T-cell (primary cell): ENCODE measurements at regions not wholly inside any gene's neighbourhood (a gene's known extent, or its start where the extent isn't known, plus 50 kb on each side); places are given as distances from the start of the nearest gene placed in this dataset.
"Not testable (repeated sequence)": the region's sequence is repeated elsewhere in the genome, so short reads cannot be mapped to it uniquely, and the experiment has no call there.

Experiments
- ATAC-seq, 4 experiments: fragments of 200-7000 bp in 3 of 4; fragments of 150-1000 bp in 1 of 4; cut with Tn5 transposase; replicated peaks in 1 of 4; 1 replicate in 3 of 4; 2 replicates in 1 of 4; pipeline ENCODE4 v1.10.0; 2021; ENCODE audit warnings: moderate library complexity in 3 of 4, mild to moderate bottlenecking in 2 of 4, moderate number of reproducible peaks in 1 of 4
- CTCF ChIA-PET, 2 donors: fragments of 300-600 bp; sonication (Branson Sonifier 250); formaldehyde crosslinking; loops; one replicate each; lab custom pipeline; 2022; ENCODE audit warnings: antibody characterized with exemption in 2 of 2; lab: Charles Lee
- POLR2A ChIA-PET, 2 donors: fragments of 300-600 bp; sonication (Branson Sonifier 250); formaldehyde crosslinking; loops; one replicate each; lab custom pipeline; 2022; ENCODE audit warnings: antibody characterized with exemption in 2 of 2; lab: Charles Lee
- DNase-seq, 35 experiments: peaks; one replicate each; pipeline versions ENCODE4 v3.0.0 to v3.0.0-alpha.2; 2013 to 2023
- H3K27ac ChIP-seq: one replicate; pipeline ENCODE4 v1.5.1; 2013; ENCODE audit warnings: low read length
- H3K27me3 ChIP-seq, 2 experiments: replicated peaks in 1 of 2; 1 replicate in 1 of 2; 2 replicates in 1 of 2; pipeline versions ENCODE4 v1.6.1 to v1.7.0; 2013; ENCODE audit warnings: low read length in 1 of 2, mixed read lengths in 1 of 2; ENCODE audit not compliant: control insufficient read depth in 2 of 2, insufficient read depth in 2 of 2; ENCODE audit errors: extremely low read depth in 1 of 2
- H3K36me3 ChIP-seq, 2 donors: 1 replicate in 1 of 2; 2 replicates in 1 of 2; pipeline versions ENCODE4 v1.6.1 to v1.7.0; 2013; ENCODE audit warnings: low read length in 1 of 2; ENCODE audit not compliant: control insufficient read depth in 2 of 2, insufficient read depth in 1 of 2; ENCODE audit errors: extremely low read depth in 1 of 2
- H3K4me1 ChIP-seq, 2 experiments: 1 replicate in 1 of 2; 2 replicates in 1 of 2; pipeline versions ENCODE4 v1.6.1 to v1.7.0; 2013; ENCODE audit warnings: low read length in 2 of 2, mixed read lengths in 1 of 2; ENCODE audit not compliant: insufficient read depth in 2 of 2, control insufficient read depth in 1 of 2; ENCODE audit errors: extremely low read depth in 1 of 2
- H3K4me3 ChIP-seq, 2 donors: 1 replicate in 1 of 2; 2 replicates in 1 of 2; pipeline versions ENCODE4 v1.5.1 to v1.7.0; 2013; ENCODE audit warnings: mild to moderate bottlenecking in 2 of 2, low read length in 1 of 2, moderate library complexity in 1 of 2; ENCODE audit not compliant: control insufficient read depth in 1 of 2; ENCODE audit errors: extremely low read depth in 1 of 2
- H3K9me3 ChIP-seq: 2 replicates; pipeline ENCODE4 v1.7.0; 2013
- H3K27ac Mint-ChIP-seq, 2 donors: one replicate each; pipeline ENCODE4 v1.8.0; 2020 to 2021; ENCODE audit warnings: mild to moderate bottlenecking in 2 of 2, mixed read lengths in 2 of 2
- H3K27me3 Mint-ChIP-seq, 2 donors: one replicate each; pipeline ENCODE4 v1.8.0; 2021 to 2022; ENCODE audit warnings: mixed read lengths in 2 of 2
- H3K36me3 Mint-ChIP-seq: one replicate; pipeline ENCODE4 v1.8.0; 2021; ENCODE audit warnings: mixed read lengths
- H3K4me1 Mint-ChIP-seq, 3 donors: one replicate each; pipeline ENCODE4 v1.8.0; 2020 to 2022; ENCODE audit warnings: mixed read lengths in 3 of 3, mild to moderate bottlenecking in 1 of 3
- H3K4me3 Mint-ChIP-seq, 3 donors: one replicate each; pipeline ENCODE4 v1.8.0; 2020 to 2022; ENCODE audit warnings: mild to moderate bottlenecking in 3 of 3, mixed read lengths in 3 of 3, moderate library complexity in 3 of 3
- H3K9me3 Mint-ChIP-seq, 3 donors: one replicate each; pipeline ENCODE4 v1.8.0; 2020 to 2022; ENCODE audit warnings: mixed read lengths in 3 of 3
- WGBS: methylation state at CpG from one replicate; pipeline ENCODE4 v1.1.5; 2013; ENCODE audit warnings: missing lambda C conversion rate; ENCODE audit not compliant: insufficient coverage; 5-methylcytosine and 5-hydroxymethylcytosine counted together

DNA sequence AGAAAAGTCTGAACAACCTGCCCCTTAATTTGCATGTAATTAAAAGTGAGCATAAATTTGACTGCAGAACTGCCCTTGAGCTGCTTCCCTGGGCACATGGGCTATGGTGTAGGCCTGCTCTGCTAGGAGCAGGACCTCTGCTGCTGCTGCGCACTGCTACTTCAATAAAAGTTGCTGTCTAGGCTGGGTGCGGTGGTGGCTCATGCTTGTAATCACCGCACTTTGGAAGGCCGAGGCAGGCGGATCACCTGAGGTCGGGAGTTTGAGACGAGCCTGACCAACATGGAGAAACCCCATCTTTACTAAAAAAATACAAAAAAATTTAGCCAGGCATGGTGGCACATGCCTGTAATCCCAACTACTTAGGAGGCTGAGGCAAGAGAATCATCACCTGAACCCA lies 355.7 kb downstream of the KCNJ2 start:
- H3K27ac Mint-ChIP-seq, H3K9me3 ChIP-seq, H3K36me3 ChIP-seq, H3K4me1 ChIP-seq, H3K36me3 Mint-ChIP-seq, H3K4me1 Mint-ChIP-seq, CTCF ChIA-PET, POLR2A ChIA-PET, H3K27ac ChIP-seq, H3K27me3 Mint-ChIP-seq, H3K4me3 ChIP-seq, H3K27me3 ChIP-seq, H3K9me3 Mint-ChIP-seq, ATAC-seq, H3K4me3 Mint-ChIP-seq, DNase-seq: not testable (repeated sequence)
- 89% methylated on average over 6 of the region's 7 CpGs for WGBS

DNA sequence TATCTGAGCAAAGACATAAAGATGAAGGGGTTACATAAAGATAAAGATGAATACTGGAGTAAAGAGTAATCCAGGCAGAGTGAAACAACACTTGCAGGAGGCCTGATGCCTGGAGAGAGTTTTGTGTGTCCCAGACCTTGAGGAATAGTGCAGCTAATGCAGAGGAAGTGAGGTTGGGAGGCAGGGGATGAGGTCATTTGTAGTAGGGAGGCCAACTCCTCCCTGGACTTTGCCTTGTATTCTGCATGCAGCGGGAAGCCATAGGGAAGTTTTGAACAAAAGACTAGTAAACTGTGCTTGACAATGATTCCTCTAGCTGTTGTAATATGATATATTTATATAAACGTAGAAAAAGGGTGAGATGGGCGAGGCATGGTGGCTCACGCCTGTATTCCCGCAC lies 356.6 kb downstream of the KCNJ2 start:
- H3K27me3 ChIP-seq, result no peaks in the 10 kb centered on the region
- Mint-ChIP-seq H3K9me3 (no peaks in the 10 kb centered on the region), H3K36me3 (no peaks in the 10 kb centered on the region), H3K4me1 (no peaks in the 10 kb centered on the region), H3K27ac (no peak overlapping the region), H3K4me3 (no peak overlapping the region), H3K27me3 (peaks cover 0 to 1% of the 10 kb centered on the region in 2 donors)
- no peaks in the 10 kb centered on the region for H3K4me1 ChIP-seq
- ChIA-PET POLR2A (no interaction called here), CTCF (no interaction called here)
- no peaks in the 10 kb centered on the region for H3K36me3 ChIP-seq
- no peak for ATAC-seq
- H3K4me3 ChIP-seq, result no peak overlapping the region
- no peaks in the 10 kb centered on the region for H3K9me3 ChIP-seq
- WGBS, result no CpG with 5 or more reads among the region's 5 CpGs
- H3K27ac ChIP-seq, result no peak overlapping the region
- no peak for DNase-seq

DNA sequence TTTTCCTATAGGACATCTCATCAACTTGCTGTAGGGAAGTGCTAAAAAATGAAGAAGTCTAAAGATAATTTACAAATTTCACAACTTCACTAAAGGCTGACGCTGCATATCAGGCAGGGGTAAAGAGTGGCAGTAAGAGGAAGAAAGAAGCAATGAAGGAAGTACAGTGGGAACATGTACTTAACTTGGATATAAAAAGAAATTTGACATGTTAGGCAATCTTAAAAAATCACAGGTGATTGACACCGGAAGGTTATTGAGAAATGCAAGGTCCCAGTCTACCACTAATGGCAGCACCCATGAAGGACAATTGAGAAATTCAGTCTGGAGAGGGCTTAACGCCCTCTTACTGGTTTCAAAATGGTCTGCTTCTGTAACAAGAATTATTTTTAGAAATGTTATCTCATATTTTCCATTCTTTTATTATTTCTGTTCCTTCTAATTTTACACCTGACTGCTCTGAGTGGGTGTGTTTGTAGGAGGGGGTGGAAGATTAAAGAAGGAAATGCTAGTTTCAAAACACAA lies 358.1 kb downstream of the KCNJ2 start:
- Mint-ChIP-seq H3K4me1 (no peaks in the 10 kb centered on the region), H3K36me3 (no peaks in the 10 kb centered on the region), H3K4me3 (no peak overlapping the region), H3K27me3 (peaks cover 0 to 1% of the 10 kb centered on the region in 2 donors), H3K27ac (no peak overlapping the region), H3K9me3 (no peaks in the 10 kb centered on the region)
- Histone ChIP-seq H3K27ac (no peak overlapping the region), H3K4me3 (no peak overlapping the region), H3K4me1 (no peaks in the 10 kb centered on the region), H3K27me3 (no peaks in the 10 kb centered on the region), H3K36me3 (no peaks in the 10 kb centered on the region), H3K9me3 (no peaks in the 10 kb centered on the region)
- WGBS, result 20% methylated on average over 1 of the region's 3 CpGs
- ATAC-seq (no peak), DNase-seq (no peak)
- POLR2A ChIA-PET, result no interaction called here
- CTCF ChIA-PET, result interaction anchor here in 1 of 2 donors (0.5 to 0.8 kb wide), 2 partner anchors 10 to 25 kb away, joined by 3 read pairs; no protein-coding TSS in a partner anchor

DNA sequence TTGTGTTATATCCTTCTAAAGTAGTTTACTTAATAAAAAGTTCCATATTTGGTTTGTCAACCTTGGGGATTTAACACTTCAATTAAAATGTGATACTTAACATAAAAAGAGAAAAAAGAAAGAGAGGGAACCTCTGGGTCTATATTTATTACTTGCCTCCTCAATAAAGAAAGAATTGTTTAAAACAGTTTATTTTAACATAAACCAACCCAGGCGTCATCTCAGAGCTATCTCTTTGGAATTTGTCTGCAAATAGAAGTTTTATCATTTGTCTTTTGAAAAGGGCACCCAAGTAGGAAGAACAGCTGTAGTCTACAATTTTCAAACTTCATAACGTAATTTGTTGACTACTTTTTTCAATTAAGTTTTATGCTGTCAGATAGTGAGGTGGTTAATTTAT lies 364.1 kb downstream of the KCNJ2 start:
- CTCF ChIA-PET, result no interaction called here
- Mint-ChIP-seq H3K36me3 (no peaks in the 10 kb centered on the region), H3K4me1 (no peaks in the 10 kb centered on the region), H3K27ac (no peak overlapping the region), H3K27me3 (no peaks in the 10 kb centered on the region), H3K4me3 (no peak overlapping the region), H3K9me3 (peaks cover 0 to 5% (median 4%) of the 10 kb centered on the region in 3 donors)
- Histone ChIP-seq H3K9me3 (no peaks in the 10 kb centered on the region), H3K27me3 (no peaks in the 10 kb centered on the region), H3K4me1 (no peaks in the 10 kb centered on the region), H3K4me3 (no peak overlapping the region), H3K36me3 (no peaks in the 10 kb centered on the region), H3K27ac (no peak overlapping the region)
- POLR2A ChIA-PET, result no interaction called here
- DNase-seq, result no peak
- no CpG with 5 or more reads among the region's 2 CpGs for WGBS
- ATAC-seq, result no peak

DNA sequence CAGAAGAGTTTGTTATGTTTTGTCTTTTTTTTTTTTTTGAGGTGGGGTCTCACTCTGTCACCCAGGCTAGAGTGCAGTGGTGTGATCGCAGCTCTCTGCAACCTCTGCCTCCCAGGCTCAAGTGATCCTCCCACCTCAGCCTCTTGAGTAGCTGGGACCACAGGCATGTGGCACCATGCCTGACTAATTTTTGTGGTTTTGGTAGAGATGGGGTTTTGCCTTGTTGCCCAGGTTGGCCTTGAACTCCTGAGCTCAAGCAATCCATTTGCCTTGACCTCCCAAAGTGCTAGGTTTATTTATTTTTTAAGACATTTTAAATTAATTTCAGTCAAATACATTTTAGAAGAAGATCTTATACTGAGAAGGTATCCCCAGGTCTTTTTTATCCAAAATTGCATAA lies 366.7 kb downstream of the KCNJ2 start:
- H3K27me3 ChIP-seq, result no peaks in the 10 kb centered on the region
- no CpG with 5 or more reads among the region's 1 CpG for WGBS
- H3K27ac ChIP-seq, result no peak overlapping the region
- Mint-ChIP-seq H3K9me3 (peaks cover 0 to 5% (median 4%) of the 10 kb centered on the region in 3 donors), H3K27me3 (no peaks in the 10 kb centered on the region), H3K36me3 (no peaks in the 10 kb centered on the region), H3K27ac (no peak overlapping the region), H3K4me3 (no peak overlapping the region), H3K4me1 (no peaks in the 10 kb centered on the region)
- H3K9me3 ChIP-seq, result no peaks in the 10 kb centered on the region
- no peaks in the 10 kb centered on the region for H3K4me1 ChIP-seq
- H3K36me3 ChIP-seq, result no peaks in the 10 kb centered on the region
- ATAC-seq (no peak), DNase-seq (no peak)
- H3K4me3 ChIP-seq, result no peak overlapping the region
- POLR2A ChIA-PET, result no interaction called here
- CTCF ChIA-PET, result no interaction called here

DNA sequence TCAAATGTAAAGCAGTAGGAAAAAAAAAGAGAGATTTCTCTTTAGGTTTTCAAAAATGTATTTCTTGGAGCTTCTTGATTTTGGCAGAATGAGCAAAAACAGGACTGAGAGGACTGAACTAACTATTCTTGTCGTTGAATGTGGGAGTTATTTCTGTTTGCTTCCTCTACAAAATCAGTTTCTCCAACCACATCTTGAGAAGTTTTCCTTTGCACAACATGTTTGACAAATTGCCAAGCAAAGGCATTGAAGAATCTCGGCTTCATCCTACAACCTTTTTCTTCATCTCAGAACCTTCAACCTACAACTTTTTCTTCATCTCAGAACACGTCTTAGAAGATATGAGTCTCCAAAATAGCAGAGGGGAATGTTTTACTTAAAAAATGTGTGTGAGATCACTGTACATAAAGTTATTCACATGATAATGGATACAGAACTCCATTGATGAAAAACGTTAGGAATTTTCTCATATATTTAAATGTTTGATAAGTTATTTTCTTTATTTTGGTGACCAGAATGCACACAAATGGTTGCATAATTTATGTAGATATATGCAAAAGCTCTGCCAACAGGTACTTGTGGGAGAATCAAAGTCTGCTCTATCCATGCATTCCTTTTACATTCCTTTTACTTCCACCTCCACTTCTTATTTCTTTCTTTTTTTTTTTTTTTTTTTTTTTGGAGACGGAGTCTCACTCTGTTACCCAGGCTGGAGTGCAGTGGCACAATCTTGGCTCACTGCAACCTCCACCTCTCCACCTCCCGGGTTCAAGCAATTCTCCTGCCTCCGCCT lies 370.0 kb downstream of the KCNJ2 start:
- Mint-ChIP-seq H3K27ac (no peak overlapping the region), H3K4me3 (no peak overlapping the region), H3K9me3 (peaks cover 0 to 9% (median 4%) of the 10 kb centered on the region in 3 donors), H3K36me3 (no peaks in the 10 kb centered on the region), H3K4me1 (no peaks in the 10 kb centered on the region), H3K27me3 (no peaks in the 10 kb centered on the region)
- ChIA-PET POLR2A (no interaction called here), CTCF (interaction anchor here in 1 of 2 donors (0.6 kb wide), 1 partner anchor 13 kb away, joined by 6 read pairs; no protein-coding TSS in a partner anchor)
- H3K4me1 ChIP-seq, result no peaks in the 10 kb centered on the region
- H3K4me3 ChIP-seq, result no peak overlapping the region
- DNase-seq, result no peak
- WGBS, result 20% methylated on average over 1 of the region's 7 CpGs
- no peak overlapping the region for H3K27ac ChIP-seq
- no peaks in the 10 kb centered on the region for H3K9me3 ChIP-seq
- H3K36me3 ChIP-seq, result no peaks in the 10 kb centered on the region
- ATAC-seq, result no peak
- H3K27me3 ChIP-seq, result no peaks in the 10 kb centered on the region
